ENCODE measurements at regions not wholly inside any gene's neighbourhood (a gene's known extent, or its start where the extent isn't known, plus 50 kb on each side); places are given as distances from the start of the nearest gene placed in this dataset.
"Not testable (repeated sequence)": the region's sequence is repeated elsewhere in the genome, so short reads cannot be mapped to it uniquely, and the experiment has no call there.

DNA sequence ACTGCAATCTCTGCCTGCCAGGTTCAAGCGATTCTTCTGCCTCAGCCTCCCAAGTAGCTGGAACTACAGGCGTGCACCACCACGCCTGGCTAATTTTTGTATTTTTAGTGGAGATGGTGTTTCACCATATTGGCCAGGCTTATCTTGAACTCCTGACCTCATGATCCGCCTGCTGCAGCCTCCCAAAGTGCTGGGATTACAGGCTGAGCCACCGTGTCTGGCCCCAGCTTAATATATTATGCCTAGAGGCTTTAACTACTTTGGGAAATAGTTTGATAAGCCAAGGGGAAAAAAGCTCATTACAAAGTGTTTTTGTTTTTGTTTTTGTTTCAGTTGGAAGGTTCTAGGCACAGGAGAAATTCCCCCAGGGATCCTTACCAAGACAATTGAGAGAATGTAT lies 184.2 kb upstream of the FAM241A start:
- TF ChIP-seq, protein P1, sequence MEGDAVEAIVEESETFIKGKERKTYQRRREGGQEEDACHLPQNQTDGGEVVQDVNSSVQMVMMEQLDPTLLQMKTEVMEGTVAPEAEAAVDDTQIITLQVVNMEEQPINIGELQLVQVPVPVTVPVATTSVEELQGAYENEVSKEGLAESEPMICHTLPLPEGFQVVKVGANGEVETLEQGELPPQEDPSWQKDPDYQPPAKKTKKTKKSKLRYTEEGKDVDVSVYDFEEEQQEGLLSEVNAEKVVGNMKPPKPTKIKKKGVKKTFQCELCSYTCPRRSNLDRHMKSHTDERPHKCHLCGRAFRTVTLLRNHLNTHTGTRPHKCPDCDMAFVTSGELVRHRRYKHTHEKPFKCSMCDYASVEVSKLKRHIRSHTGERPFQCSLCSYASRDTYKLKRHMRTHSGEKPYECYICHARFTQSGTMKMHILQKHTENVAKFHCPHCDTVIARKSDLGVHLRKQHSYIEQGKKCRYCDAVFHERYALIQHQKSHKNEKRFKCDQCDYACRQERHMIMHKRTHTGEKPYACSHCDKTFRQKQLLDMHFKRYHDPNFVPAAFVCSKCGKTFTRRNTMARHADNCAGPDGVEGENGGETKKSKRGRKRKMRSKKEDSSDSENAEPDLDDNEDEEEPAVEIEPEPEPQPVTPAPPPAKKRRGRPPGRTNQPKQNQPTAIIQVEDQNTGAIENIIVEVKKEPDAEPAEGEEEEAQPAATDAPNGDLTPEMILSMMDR (optimal IDR thresholded peaks at IDR 0.05 in 1 of 3, IDR thresholded peaks at IDR 0.05 in 1 of 3, conservative IDR thresholded peaks at IDR 0.05 in 1 of 3; ENCODE audit: extremely low read depth in 1 of 3, insufficient read depth in 2 of 3, low read length in 3 of 3) = not testable (repeated sequence)
- TF ChIP-seq EZH2 (IDR thresholded peaks at IDR 0.05; ENCODE audit: low read length) = not testable (repeated sequence)

All from keratinocyte (primary cell).